ENCODE measurements at regions not wholly inside any gene's neighbourhood (a gene's known extent, or its start where the extent isn't known, plus 50 kb on each side); places are given as distances from the start of the nearest gene placed in this dataset.

DNA sequence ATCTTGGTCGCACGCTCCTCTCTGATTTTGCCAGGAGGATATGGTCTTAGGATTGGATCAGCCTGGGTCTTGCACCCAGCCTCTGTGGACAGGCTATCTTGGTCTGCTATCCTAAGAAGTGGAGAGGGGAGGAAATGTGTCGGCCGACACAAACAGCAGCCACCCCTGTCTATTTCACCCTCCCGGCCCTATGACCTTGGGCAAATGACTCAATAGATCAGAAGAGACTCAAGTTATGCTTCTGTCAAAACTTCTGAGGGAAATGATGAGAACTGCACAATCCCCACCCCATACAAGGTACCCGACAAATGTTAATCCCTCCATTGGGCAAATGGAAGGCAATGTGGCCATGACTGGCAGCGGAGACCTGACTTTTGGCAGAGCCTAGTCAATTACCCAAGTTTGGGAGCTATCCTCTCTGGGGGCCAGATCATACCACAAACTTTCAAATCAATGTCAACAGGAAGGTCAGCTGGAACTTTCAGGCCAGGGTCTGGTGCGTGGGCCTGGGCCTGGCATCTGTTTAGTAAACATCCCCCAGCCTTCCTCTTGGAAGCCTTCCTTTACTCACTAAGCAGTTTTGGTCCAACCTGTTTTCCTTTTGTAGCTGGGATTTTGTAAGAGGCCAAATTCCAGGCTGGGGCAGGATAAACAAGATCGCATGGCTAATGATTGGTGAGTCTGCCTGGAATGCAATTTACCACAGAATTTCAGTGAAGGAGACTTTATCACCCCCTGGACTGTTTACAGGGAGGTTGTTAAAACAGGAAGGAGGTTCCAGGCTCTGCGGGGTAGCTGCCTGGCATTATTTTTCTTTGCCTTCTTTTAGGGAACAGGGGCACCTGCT is 64.2 kb upstream of the CPEB4 start (continued):
- TF ChIP-seq, protein P1, sequence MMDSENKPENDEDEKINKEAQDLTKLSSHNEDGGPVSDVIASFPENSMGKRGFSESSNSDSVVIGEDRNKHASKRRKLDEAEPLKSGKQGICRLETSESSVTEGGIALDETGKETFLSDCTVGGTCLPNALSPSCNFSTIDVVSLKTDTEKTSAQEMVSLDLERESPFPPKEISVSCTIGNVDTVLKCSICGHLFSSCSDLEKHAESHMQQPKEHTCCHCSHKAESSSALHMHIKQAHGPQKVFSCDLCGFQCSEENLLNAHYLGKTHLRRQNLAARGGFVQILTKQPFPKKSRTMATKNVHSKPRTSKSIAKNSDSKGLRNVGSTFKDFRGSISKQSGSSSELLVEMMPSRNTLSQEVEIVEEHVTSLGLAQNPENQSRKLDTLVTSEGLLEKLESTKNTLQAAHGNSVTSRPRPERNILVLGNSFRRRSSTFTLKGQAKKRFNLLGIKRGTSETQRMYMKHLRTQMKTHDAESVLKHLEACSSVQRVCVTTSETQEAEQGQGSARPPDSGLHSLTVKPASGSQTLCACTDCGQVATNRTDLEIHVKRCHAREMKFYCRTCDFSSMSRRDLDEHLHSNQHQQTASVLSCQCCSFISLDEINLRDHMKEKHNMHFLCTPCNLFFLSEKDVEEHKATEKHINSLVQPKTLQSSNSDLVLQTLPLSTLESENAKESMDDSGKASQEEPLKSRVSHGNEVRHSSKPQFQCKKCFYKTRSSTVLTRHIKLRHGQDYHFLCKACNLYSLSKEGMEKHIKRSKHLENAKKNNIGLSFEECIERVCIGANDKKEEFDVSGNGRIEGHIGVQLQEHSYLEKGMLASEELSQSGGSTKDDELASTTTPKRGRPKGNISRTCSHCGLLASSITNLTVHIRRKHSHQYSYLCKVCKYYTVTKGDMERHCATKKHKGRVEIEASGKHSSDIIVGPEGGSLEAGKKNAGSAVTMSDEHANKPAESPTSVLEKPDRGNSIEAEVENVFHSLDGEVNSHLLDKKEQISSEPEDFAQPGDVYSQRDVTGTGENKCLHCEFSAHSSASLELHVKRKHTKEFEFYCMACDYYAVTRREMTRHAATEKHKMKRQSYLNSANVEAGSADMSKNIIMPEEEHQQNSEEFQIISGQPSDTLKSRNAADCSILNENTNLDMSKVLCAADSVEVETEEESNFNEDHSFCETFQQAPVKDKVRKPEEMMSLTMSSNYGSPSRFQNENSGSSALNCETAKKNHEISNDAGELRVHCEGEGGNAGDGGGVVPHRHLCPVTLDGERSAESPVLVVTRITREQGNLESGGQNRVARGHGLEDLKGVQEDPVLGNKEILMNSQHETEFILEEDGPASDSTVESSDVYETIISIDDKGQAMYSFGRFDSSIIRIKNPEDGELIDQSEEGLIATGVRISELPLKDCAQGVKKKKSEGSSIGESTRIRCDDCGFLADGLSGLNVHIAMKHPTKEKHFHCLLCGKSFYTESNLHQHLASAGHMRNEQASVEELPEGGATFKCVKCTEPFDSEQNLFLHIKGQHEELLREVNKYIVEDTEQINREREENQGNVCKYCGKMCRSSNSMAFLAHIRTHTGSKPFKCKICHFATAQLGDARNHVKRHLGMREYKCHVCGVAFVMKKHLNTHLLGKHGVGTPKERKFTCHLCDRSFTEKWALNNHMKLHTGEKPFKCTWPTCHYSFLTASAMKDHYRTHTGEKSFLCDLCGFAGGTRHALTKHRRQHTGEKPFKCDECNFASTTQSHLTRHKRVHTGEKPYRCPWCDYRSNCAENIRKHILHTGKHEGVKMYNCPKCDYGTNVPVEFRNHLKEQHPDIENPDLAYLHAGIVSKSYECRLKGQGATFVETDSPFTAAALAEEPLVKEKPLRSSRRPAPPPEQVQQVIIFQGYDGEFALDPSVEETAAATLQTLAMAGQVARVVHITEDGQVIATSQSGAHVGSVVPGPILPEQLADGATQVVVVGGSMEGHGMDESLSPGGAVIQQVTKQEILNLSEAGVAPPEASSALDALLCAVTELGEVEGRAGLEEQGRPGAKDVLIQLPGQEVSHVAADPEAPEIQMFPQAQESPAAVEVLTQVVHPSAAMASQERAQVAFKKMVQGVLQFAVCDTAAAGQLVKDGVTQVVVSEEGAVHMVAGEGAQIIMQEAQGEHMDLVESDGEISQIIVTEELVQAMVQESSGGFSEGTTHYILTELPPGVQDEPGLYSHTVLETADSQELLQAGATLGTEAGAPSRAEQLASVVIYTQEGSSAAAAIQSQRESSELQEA (CRISPR knock-in tag; IDR thresholded peaks at IDR 0.05; ENCODE audit: not compliant biosample characterization): no peak
- TF ChIP-seq XRCC5 (optimal IDR thresholded peaks at IDR 0.05; ENCODE audit: low read length) (peak; percentile 69), ZNF547 (CRISPR knock-in tag; IDR thresholded peaks at IDR 0.05) (peak; percentile 87), ZNF747 (CRISPR knock-in tag; IDR thresholded peaks at IDR 0.05; ENCODE audit: borderline replicate concordance) (peak; percentile 44; the same call in 1 of the 2 replicates), SRSF4 (IDR thresholded peaks at IDR 0.05; ENCODE audit: low read depth, low read length, poor library complexity, severe bottlenecking) (no peak), HIVEP1 (CRISPR knock-in tag; IDR thresholded peaks at IDR 0.05) (peak; percentile 90), HOXA9 (CRISPR knock-in tag; IDR thresholded peaks at IDR 0.05; ENCODE audit: borderline replicate concordance) (no peak), FOXA3 (CRISPR knock-in tag; IDR thresholded peaks at IDR 0.05) (peak; percentile 98), FOXO1 (CRISPR knock-in tag; IDR thresholded peaks at IDR 0.05) (peak; percentile 100), MTA3 (CRISPR knock-in tag; IDR thresholded peaks at IDR 0.05) (no peak), CHD4 (IDR thresholded peaks at IDR 0.05; ENCODE audit: borderline replicate concordance, low read length) (peak; percentile 57; the same call in 1 of the 2 replicates)
- TF ChIP-seq, protein P2, sequence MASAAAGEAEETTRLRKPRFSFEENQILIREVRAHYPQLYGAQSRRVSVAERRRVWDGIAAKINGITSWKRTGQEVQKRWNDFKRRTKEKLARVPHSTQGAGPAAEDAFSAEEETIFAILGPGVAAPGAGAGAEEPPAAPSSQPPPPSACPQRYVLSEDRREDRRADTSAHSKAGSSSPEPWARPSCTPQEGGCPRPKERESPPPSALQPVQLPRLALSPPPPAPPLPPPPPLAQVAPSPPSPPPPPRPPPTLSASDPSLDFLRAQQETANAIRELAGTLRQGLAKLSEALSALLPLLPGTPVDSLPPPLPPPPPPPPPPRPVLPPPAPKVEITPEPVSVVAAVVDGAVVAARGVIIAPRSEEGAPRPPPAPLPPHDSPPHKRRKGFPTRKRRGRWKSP (CRISPR knock-in tag; IDR thresholded peaks at IDR 0.05): peak; percentile 44; the same call in 1 of the 2 replicates
- TF ChIP-seq, protein P3, sequence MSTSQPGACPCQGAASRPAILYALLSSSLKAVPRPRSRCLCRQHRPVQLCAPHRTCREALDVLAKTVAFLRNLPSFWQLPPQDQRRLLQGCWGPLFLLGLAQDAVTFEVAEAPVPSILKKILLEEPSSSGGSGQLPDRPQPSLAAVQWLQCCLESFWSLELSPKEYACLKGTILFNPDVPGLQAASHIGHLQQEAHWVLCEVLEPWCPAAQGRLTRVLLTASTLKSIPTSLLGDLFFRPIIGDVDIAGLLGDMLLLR (CRISPR knock-in tag; IDR thresholded peaks at IDR 0.05): 0 out of 2 replicates have a peak, but pooled peaks have one; percentile 38
- TF ChIP-seq, protein P4, sequence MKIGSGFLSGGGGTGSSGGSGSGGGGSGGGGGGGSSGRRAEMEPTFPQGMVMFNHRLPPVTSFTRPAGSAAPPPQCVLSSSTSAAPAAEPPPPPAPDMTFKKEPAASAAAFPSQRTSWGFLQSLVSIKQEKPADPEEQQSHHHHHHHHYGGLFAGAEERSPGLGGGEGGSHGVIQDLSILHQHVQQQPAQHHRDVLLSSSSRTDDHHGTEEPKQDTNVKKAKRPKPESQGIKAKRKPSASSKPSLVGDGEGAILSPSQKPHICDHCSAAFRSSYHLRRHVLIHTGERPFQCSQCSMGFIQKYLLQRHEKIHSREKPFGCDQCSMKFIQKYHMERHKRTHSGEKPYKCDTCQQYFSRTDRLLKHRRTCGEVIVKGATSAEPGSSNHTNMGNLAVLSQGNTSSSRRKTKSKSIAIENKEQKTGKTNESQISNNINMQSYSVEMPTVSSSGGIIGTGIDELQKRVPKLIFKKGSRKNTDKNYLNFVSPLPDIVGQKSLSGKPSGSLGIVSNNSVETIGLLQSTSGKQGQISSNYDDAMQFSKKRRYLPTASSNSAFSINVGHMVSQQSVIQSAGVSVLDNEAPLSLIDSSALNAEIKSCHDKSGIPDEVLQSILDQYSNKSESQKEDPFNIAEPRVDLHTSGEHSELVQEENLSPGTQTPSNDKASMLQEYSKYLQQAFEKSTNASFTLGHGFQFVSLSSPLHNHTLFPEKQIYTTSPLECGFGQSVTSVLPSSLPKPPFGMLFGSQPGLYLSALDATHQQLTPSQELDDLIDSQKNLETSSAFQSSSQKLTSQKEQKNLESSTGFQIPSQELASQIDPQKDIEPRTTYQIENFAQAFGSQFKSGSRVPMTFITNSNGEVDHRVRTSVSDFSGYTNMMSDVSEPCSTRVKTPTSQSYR (CRISPR knock-in tag; IDR thresholded peaks at IDR 0.05; ENCODE audit: borderline replicate concordance): peak; percentile 43; the same call in 1 of the 2 replicates

All from HepG2 (cell line).